Mesendoderm (in vitro differentiated cells): ENCODE measurements at regions not wholly inside any gene's neighbourhood (a gene's known extent, or its start where the extent isn't known, plus 50 kb on each side); places are given as distances from the start of the nearest gene placed in this dataset.

Source experiments
- DNase-seq: peaks from one replicate; pipeline ENCODE4 v3.0.0; 2013
- H2AK5ac ChIP-seq: 2 replicates; pipeline ENCODE4 v1.6.1; 2013; ENCODE audit warnings: low read length, inconsistent platforms
- H2BK120ac ChIP-seq: 2 replicates; pipeline ENCODE4 v1.6.1; 2013; ENCODE audit warnings: low read depth, mild to moderate bottlenecking, low read length, moderate library complexity, mixed read lengths
- H2BK15ac ChIP-seq: replicated peaks from 2 replicates; pipeline ENCODE4 v1.6.1; 2013; ENCODE audit warnings: low read depth, mild to moderate bottlenecking, moderate library complexity
- H2BK5ac ChIP-seq: 2 replicates; pipeline ENCODE4 v1.6.1; 2013; ENCODE audit warnings: low read length, inconsistent platforms
- H3K18ac ChIP-seq: 2 replicates; pipeline ENCODE4 v1.6.1; 2013; ENCODE audit warnings: mild to moderate bottlenecking, low read length, mixed read lengths
- H3K23ac ChIP-seq: one replicate; pipeline ENCODE4 v1.6.1; 2013; ENCODE audit warnings: low read length
- H3K27ac ChIP-seq: 2 replicates; pipeline ENCODE4 v1.5.1; 2013; ENCODE audit warnings: low read depth, mild to moderate bottlenecking, inconsistent platforms, low read length, moderate library complexity
- H3K27me3 ChIP-seq: 2 replicates; pipeline ENCODE4 v1.6.1; 2013; ENCODE audit warnings: low read length, control low read depth, mild to moderate bottlenecking, inconsistent platforms; ENCODE audit not compliant: insufficient read depth, poor library complexity
- H3K36me3 ChIP-seq: 2 replicates; pipeline ENCODE4 v1.6.1; 2013; ENCODE audit warnings: low read length, inconsistent platforms; ENCODE audit not compliant: control insufficient read depth, insufficient read depth
- H3K4ac ChIP-seq: one replicate; pipeline ENCODE4 v1.6.1; 2013; ENCODE audit warnings: low read depth, mild to moderate bottlenecking, low read length, moderate library complexity
- H3K4me1 ChIP-seq: 2 replicates; pipeline ENCODE4 v1.6.1; 2013; ENCODE audit warnings: low read depth, low read length, inconsistent platforms; ENCODE audit not compliant: control insufficient read depth
- H3K4me2 ChIP-seq: 2 replicates; pipeline ENCODE4 v1.6.1; 2013; ENCODE audit warnings: low read length
- H3K4me3 ChIP-seq: 2 replicates; pipeline ENCODE4 v1.5.1; 2013; ENCODE audit warnings: mild to moderate bottlenecking, low read length
- H3K56ac ChIP-seq: one replicate; pipeline ENCODE4 v1.6.1; 2013; ENCODE audit warnings: low read length
- H3K79me1 ChIP-seq: 2 replicates; pipeline ENCODE4 v1.6.1; 2013; ENCODE audit warnings: low read length, inconsistent platforms
- H3K79me2 ChIP-seq: 2 replicates; pipeline ENCODE4 v1.6.1; 2013; ENCODE audit warnings: mild to moderate bottlenecking, low read length; ENCODE audit not compliant: control insufficient read depth, insufficient read depth
- H3K9ac ChIP-seq: 2 replicates; pipeline ENCODE4 v1.6.1; 2013; ENCODE audit warnings: low read length, inconsistent platforms
- H4K5ac ChIP-seq: one replicate; pipeline ENCODE4 v1.6.1; 2013; ENCODE audit warnings: low read length
- H4K8ac ChIP-seq: one replicate; pipeline ENCODE4 v1.6.1; 2013; ENCODE audit warnings: low read depth, mild to moderate bottlenecking, control low read depth, low read length, moderate library complexity
- WGBS: extraction: QIAGEN DNeasy Blood & Tissue Kit; methylation state at CpG from one replicate; pipeline ENCODE4 v1.1.7; 2013; ENCODE audit warnings: low lambda C conversion rate, missing lambda C conversion rate; ENCODE audit not compliant: insufficient coverage; ENCODE audit errors: extremely low coverage; 5-methylcytosine and 5-hydroxymethylcytosine counted together

GRCh38 chr3:5426094-5426883 lies 238.8 kb downstream of the EDEM1 start:
- Histone ChIP-seq H2BK120ac (no peak overlapping the region), H2BK15ac (no peak overlapping the region), H3K18ac (no peak overlapping the region), H3K9ac (no peak overlapping the region), H3K4ac (no peak overlapping the region), H2BK5ac (no peak overlapping the region), H3K36me3 (no peaks in the 10 kb centered on the region), H3K4me3 (no peak overlapping the region), H3K23ac (no peak overlapping the region), H3K27me3 (no peaks in the 10 kb centered on the region), H3K27ac (no peak overlapping the region), H4K5ac (no peak overlapping the region), H3K79me2 (no peaks in the 10 kb centered on the region), H3K4me2 (no peak overlapping the region), H2AK5ac (no peak overlapping the region), H3K4me1 (no peaks in the 10 kb centered on the region), H3K56ac (no peak overlapping the region), H3K79me1 (no peaks in the 10 kb centered on the region), H4K8ac (no peak overlapping the region)
- DNase-seq: peak; percentile 91
- 100% methylated on average over 1 of the region's 25 CpGs for WGBS

- Histone ChIP-seq H4K5ac (no peak overlapping the region), H2BK5ac (no peak overlapping the region), H2AK5ac (no peak overlapping the region), H3K36me3 (no peaks in the 10 kb centered on the region), H3K56ac (no peak overlapping the region), H3K4me3 (no peak overlapping the region), H3K27ac (no peak overlapping the region), H3K4me2 (no peak overlapping the region), H3K4ac (no peak overlapping the region), H3K23ac (no peak overlapping the region), H3K4me1 (no peaks in the 10 kb centered on the region), H3K27me3 (no peaks in the 10 kb centered on the region), H2BK15ac (no peak overlapping the region), H3K18ac (no peak overlapping the region), H3K79me2 (no peaks in the 10 kb centered on the region), H2BK120ac (no peak overlapping the region), H3K79me1 (no peaks in the 10 kb centered on the region), H3K9ac (no peak overlapping the region), H4K8ac (no peak overlapping the region)
- no CpG with 5 or more reads among the region's 6 CpGs for WGBS
- DNase-seq: no peak
Measured at GRCh38 chr3:5427021-5427420, 239.5 kb downstream of the EDEM1 start.

- H2BK120ac ChIP-seq: no peak overlapping the region
- no peaks in the 10 kb centered on the region for H3K36me3 ChIP-seq
- no peak overlapping the region for H3K56ac ChIP-seq
- H2BK5ac ChIP-seq: no peak overlapping the region
- no peak overlapping the region for H3K23ac ChIP-seq
- WGBS: no CpG with 5 or more reads among the region's 3 CpGs
- no peak overlapping the region for H3K4me2 ChIP-seq
- no peak overlapping the region for H3K18ac ChIP-seq
- H3K27me3 ChIP-seq: no peaks in the 10 kb centered on the region
- H3K4me3 ChIP-seq: no peak overlapping the region
- H3K27ac ChIP-seq: no peak overlapping the region
- H3K79me1 ChIP-seq: no peaks in the 10 kb centered on the region
- no peaks in the 10 kb centered on the region for H3K79me2 ChIP-seq
- DNase-seq: no peak
- no peak overlapping the region for H4K5ac ChIP-seq
- H4K8ac ChIP-seq: no peak overlapping the region
- H3K9ac ChIP-seq: no peak overlapping the region
- no peaks in the 10 kb centered on the region for H3K4me1 ChIP-seq
- no peak overlapping the region for H3K4ac ChIP-seq
- no peak overlapping the region for H2BK15ac ChIP-seq
- H2AK5ac ChIP-seq: no peak overlapping the region
Measured at GRCh38 chr3:5427938-5428337, 240.4 kb downstream of the EDEM1 start.

- H3K23ac ChIP-seq: peak overlapping the region; percentile 71
- no peaks in the 10 kb centered on the region for H3K36me3 ChIP-seq
- no peak overlapping the region for H3K27ac ChIP-seq
- no peak overlapping the region for H2BK5ac ChIP-seq
- H3K18ac ChIP-seq: no peak overlapping the region
- no peak overlapping the region for H3K4me2 ChIP-seq
- H3K9ac ChIP-seq: no peak overlapping the region
- H3K4ac ChIP-seq: no peak overlapping the region
- no peak overlapping the region for H3K56ac ChIP-seq
- H3K4me3 ChIP-seq: no peak overlapping the region
- no peak overlapping the region for H4K5ac ChIP-seq
- H3K79me2 ChIP-seq: no peaks in the 10 kb centered on the region
- H3K27me3 ChIP-seq: no peaks in the 10 kb centered on the region
- no peak overlapping the region for H2AK5ac ChIP-seq
- no peaks in the 10 kb centered on the region for H3K4me1 ChIP-seq
- no peaks in the 10 kb centered on the region for H3K79me1 ChIP-seq
- no peak overlapping the region for H2BK120ac ChIP-seq
- no peak for DNase-seq
- H4K8ac ChIP-seq: no peak overlapping the region
- H2BK15ac ChIP-seq: no peak overlapping the region
- WGBS: no CpG with 5 or more reads among the region's 10 CpGs
Measured at GRCh38 chr3:5428607-5429516, 241.4 kb downstream of the EDEM1 start.

GRCh38 chr3:5429517-5429890 lies 242.0 kb downstream of the EDEM1 start:
- Histone ChIP-seq H3K27me3 (no peaks in the 10 kb centered on the region), H3K27ac (no peak overlapping the region), H2BK5ac (no peak overlapping the region), H3K9ac (no peak overlapping the region), H3K4me1 (no peaks in the 10 kb centered on the region), H2BK120ac (no peak overlapping the region), H2BK15ac (no peak overlapping the region), H3K4me3 (no peak overlapping the region), H2AK5ac (no peak overlapping the region), H3K36me3 (no peaks in the 10 kb centered on the region), H3K4me2 (no peak overlapping the region), H3K18ac (no peak overlapping the region), H3K79me2 (no peaks in the 10 kb centered on the region), H3K4ac (no peak overlapping the region), H3K79me1 (no peaks in the 10 kb centered on the region), H3K56ac (no peak overlapping the region), H4K8ac (no peak overlapping the region), H3K23ac (no peak overlapping the region), H4K5ac (no peak overlapping the region)
- DNase-seq: no peak
